GM10266 (cell line): ENCODE measurements at regions not wholly inside any gene's neighbourhood (a gene's known extent, or its start where the extent isn't known, plus 50 kb on each side); places are given as distances from the start of the nearest gene placed in this dataset.

Source experiments
- DNase-seq: peaks from one replicate; pipeline ENCODE4 v3.0.0; 2012; ENCODE audit errors: extremely low spot score
- CTCF ChIP-seq: IDR thresholded peaks from 2 replicates; pipeline ENCODE4 v1.5.1; 2012; ENCODE audit warnings: mild to moderate bottlenecking, low read depth; ENCODE audit not compliant: control insufficient read depth, insufficient read depth; ENCODE audit errors: missing control alignments

DNA sequence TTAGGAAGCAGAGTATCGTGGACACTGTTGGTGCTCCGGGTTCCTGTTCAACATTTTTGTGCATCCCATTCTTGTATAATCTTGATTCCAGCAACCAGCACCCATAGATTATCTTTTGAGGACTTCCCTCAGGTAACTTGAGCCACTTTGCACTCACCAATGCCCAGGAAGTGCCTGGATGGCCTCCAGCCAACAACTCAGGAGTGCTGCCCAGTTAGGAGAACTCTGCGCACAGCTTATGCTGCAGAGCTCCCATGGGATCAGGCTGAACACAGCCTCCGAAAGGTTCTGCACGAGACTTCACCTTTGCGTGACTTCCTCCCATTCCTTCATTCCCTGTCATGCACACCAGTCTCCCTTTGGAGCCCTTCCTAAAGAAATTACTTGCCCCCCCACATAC, 64.3 kb upstream of the LRRN1 start:
- no peak for DNase-seq
- no peak for TF ChIP-seq CTCF

- TF ChIP-seq CTCF = no peak
- no peak for DNase-seq
These were observed 70.0 kb upstream of the LRRN1 start for GRCh38 chr3:3729261-3729660.

DNA sequence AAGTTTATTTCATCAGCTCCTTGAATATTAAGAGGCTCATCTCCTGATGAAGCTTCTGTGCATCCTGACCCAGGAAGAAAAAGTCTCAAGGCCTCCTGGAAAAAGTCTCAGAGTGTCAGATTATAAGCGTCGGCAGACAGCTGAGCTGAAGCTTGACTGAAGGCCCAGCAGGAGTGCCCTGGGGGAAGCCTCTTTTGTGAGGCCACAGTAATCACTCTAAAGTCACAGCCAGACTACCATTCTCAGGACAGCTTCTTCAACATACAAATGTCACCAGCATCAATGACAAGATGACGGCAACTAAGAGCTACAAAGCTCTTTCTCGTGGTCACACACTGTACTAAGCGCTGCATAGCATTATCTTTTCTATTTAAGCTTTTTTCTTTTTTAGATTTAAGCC, 72.7 kb upstream of the LRRN1 start:
- no peak for TF ChIP-seq CTCF
- no peak for DNase-seq

DNA sequence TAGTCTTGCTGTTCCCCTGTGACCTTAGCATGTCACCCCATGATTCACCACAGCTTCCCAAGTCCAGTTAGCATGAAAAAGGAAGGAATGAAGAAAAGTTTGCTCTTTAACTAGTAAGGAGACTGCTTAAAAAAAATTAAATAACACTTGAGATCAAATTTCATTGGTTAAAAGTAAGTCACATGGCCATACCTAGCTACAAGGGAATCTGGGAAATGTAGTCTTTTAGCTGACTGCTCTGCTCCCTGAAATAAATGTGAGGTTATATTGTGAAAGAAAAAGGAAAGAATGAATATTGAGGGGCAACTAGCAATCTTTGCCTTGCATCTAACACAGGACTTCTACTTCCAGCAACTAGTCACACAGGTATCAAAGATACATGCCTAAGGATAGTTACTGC, 84.7 kb upstream of the LRRN1 start:
- DNase-seq = no peak
- no peak for TF ChIP-seq CTCF

DNA sequence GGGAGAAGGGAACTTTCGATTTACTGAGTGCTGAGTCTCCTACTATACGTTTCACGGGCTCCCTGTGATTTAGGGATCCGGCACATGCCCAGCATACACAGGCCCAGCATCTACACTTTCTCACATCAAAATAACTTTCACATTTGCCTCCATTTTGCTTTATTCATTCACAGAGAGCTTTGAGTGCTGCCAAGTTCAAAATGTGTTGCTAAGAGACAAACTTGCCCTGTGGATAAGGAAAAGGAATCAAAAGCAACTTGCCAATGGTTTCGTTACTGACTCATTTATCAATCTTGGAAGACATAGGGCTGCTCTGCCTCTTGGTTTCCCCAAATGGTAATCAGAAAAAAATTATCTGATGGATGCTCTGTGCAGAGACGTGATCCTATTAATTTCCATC, 86.3 kb upstream of the LRRN1 start:
- no peak for DNase-seq
- no peak for TF ChIP-seq CTCF

DNA sequence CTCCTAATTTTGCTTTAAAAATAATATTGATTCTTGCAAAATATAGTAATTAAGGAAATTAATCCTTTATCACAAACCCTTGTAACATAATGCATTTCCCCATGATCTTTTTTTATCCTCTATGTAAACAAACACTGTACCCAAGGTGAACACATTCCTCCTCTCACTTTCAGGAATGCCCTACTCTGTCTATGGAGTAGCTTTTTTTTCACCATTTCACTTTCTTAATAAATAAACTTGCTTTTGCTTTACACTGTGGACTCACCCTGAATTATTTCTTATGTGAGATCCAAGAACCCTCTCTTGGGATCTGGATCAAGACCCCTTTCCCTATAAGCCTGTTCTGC, 90.5 kb upstream of the LRRN1 start:
- no peak for TF ChIP-seq CTCF
- no peak for DNase-seq

- no peak for DNase-seq
- TF ChIP-seq CTCF = no peak
These were observed 91.1 kb upstream of the LRRN1 start for GRCh38 chr3:3707858-3708768.
